ENCODE measurements at regions not wholly inside any gene's neighbourhood (a gene's known extent, or its start where the extent isn't known, plus 50 kb on each side); places are given as distances from the start of the nearest gene placed in this dataset.

- no peak for TF ChIP-seq CTCF (IDR thresholded peaks at IDR 0.05)
- no peak for TF ChIP-seq USF2 (CRISPR knock-in tag; IDR thresholded peaks at IDR 0.05)
- no peak for TF ChIP-seq ETV6 (CRISPR knock-in tag; IDR thresholded peaks at IDR 0.05)
- no peak for TF ChIP-seq PREB (CRISPR knock-in tag; IDR thresholded peaks at IDR 0.05; ENCODE audit: borderline replicate concordance)
- TF ChIP-seq E2F1 (CRISPR knock-in tag; IDR thresholded peaks at IDR 0.05) = no peak
- TF ChIP-seq IRF2 (CRISPR knock-in tag; IDR thresholded peaks at IDR 0.05; ENCODE audit: borderline replicate concordance, low read depth) = no peak
- TF ChIP-seq ATF2 (CRISPR knock-in tag; IDR thresholded peaks at IDR 0.05; ENCODE audit: borderline replicate concordance, low read depth) = no peak
Observed at GRCh38 chrX:98371994-98372393, 1488.3 kb downstream of the RPA4 start.
